SK-N-SH (cell line): ENCODE measurements at regions not wholly inside any gene's neighbourhood (a gene's known extent, or its start where the extent isn't known, plus 50 kb on each side); places are given as distances from the start of the nearest gene placed in this dataset.

Experiments used
- CTCF ChIP-seq: fragments of 200-600 bp; sonication (generic); IDR thresholded peaks from 2 replicates; pipeline ENCODE4 v1.6.1; 2017; ENCODE audit warnings: antibody characterized with exemption, mild to moderate bottlenecking, moderate library complexity
- EZH2phosphoT487 ChIP-seq: fragments of 200-600 bp; sonication (generic); IDR thresholded peaks from 2 replicates; pipeline ENCODE4 v1.6.1; 2017; ENCODE audit warnings: low read depth, mixed run types, mild to moderate bottlenecking, antibody characterized with exemption, moderate library complexity, borderline replicate concordance
- FOXM1 ChIP-seq: IDR thresholded peaks from 2 replicates; pipeline ENCODE4 v1.4.0; 2012; ENCODE audit warnings: low read depth, mild to moderate bottlenecking
- RAD21 ChIP-seq: IDR thresholded peaks from 2 replicates; pipeline ENCODE4 v1.6.1; 2012; ENCODE audit warnings: mild to moderate bottlenecking, low read length
- TAF1 ChIP-seq: IDR thresholded peaks from 2 replicates; pipeline ENCODE4 v1.6.1; 2012; ENCODE audit warnings: low read depth, mild to moderate bottlenecking, low read length, moderate library complexity, borderline replicate concordance
- TCF12 ChIP-seq: IDR thresholded peaks from 2 replicates; pipeline ENCODE4 v1.4.0; 2012
- TEAD4 ChIP-seq: IDR thresholded peaks from 2 replicates; pipeline ENCODE4 v1.4.0; 2012; ENCODE audit warnings: mild to moderate bottlenecking, borderline replicate concordance; ENCODE audit not compliant: insufficient read depth

GRCh38 chr1:208599063-208599462, 354.9 kb upstream of the PLXNA2 start:
- TF ChIP-seq CTCF (no peak), FOXM1 (no peak), TAF1 (no peak), TCF12 (no peak), TEAD4 (no peak), EZH2phosphoT487 (no peak), RAD21 (no peak)
